ENCODE measurements at regions not wholly inside any gene's neighbourhood (a gene's known extent, or its start where the extent isn't known, plus 50 kb on each side); places are given as distances from the start of the nearest gene placed in this dataset.

GRCh38 chr20:12219798-12220197, 302.1 kb downstream of the BTBD3 start:
- no peak overlapping the region for H3K27ac ChIP-seq
- no peaks in the 10 kb centered on the region for H3K27me3 ChIP-seq
- no peaks in the 10 kb centered on the region for H3K36me3 ChIP-seq
- TF ChIP-seq, protein P1, sequence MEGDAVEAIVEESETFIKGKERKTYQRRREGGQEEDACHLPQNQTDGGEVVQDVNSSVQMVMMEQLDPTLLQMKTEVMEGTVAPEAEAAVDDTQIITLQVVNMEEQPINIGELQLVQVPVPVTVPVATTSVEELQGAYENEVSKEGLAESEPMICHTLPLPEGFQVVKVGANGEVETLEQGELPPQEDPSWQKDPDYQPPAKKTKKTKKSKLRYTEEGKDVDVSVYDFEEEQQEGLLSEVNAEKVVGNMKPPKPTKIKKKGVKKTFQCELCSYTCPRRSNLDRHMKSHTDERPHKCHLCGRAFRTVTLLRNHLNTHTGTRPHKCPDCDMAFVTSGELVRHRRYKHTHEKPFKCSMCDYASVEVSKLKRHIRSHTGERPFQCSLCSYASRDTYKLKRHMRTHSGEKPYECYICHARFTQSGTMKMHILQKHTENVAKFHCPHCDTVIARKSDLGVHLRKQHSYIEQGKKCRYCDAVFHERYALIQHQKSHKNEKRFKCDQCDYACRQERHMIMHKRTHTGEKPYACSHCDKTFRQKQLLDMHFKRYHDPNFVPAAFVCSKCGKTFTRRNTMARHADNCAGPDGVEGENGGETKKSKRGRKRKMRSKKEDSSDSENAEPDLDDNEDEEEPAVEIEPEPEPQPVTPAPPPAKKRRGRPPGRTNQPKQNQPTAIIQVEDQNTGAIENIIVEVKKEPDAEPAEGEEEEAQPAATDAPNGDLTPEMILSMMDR (IDR thresholded peaks at IDR 0.05), result no peak
- H3K9me3 ChIP-seq, result no peaks in the 10 kb centered on the region
- ATAC-seq (no peak), DNase-seq (no peak)
- intact Hi-C loops (cut with DNase I), result no loop called here
- H3K4me3 ChIP-seq, result no peak overlapping the region
- H3K4me1 ChIP-seq, result no peaks in the 10 kb centered on the region

- Histone ChIP-seq H3K36me3 (no peaks in the 10 kb centered on the region), H3K27ac (no peak overlapping the region), H3K9me3 (no peaks in the 10 kb centered on the region), H3K4me1 (no peaks in the 10 kb centered on the region), H3K4me3 (no peak overlapping the region), H3K27me3 (no peaks in the 10 kb centered on the region)
- DNase-seq (no peak), ATAC-seq (no peak)
- intact Hi-C loops (cut with DNase I), result no loop called here
- TF ChIP-seq, protein P1 (IDR thresholded peaks at IDR 0.05), result no peak
Observed at GRCh38 chr20:12223057-12223456, 305.4 kb downstream of the BTBD3 start.

GRCh38 chr20:12225898-12226297, 308.2 kb downstream of the BTBD3 start:
- intact Hi-C loops (cut with DNase I), result no loop called here
- ATAC-seq (no peak), DNase-seq (no peak)
- no peaks in the 10 kb centered on the region for H3K4me1 ChIP-seq
- TF ChIP-seq, protein P1 (IDR thresholded peaks at IDR 0.05), result no peak
- no peak overlapping the region for H3K27ac ChIP-seq
- no peaks in the 10 kb centered on the region for H3K27me3 ChIP-seq
- no peaks in the 10 kb centered on the region for H3K9me3 ChIP-seq
- H3K4me3 ChIP-seq, result no peak overlapping the region
- H3K36me3 ChIP-seq, result no peaks in the 10 kb centered on the region

DNA sequence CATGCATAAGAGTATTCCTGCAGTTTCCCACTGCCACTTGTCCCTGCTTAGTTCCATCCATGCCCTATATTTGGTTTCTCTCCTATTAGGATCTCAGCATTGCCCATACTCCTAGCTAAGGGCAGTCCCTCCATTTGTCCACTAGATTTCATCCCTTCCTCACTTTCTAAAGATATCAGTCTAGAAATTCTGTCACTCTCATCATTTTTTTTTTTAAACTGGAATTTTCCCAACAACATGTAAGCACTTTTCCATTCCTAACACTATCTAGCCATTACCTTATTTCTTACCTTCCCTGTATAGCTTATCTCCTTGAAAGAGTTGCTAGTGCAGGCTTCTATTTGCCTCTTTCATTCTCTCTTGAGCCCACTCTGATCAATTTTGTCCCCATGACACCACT, 312.2 kb downstream of the BTBD3 start:
- Histone ChIP-seq H3K27me3 (no peaks in the 10 kb centered on the region), H3K36me3 (no peaks in the 10 kb centered on the region), H3K4me3 (no peak overlapping the region), H3K4me1 (no peaks in the 10 kb centered on the region), H3K27ac (no peak overlapping the region), H3K9me3 (no peaks in the 10 kb centered on the region)
- no peak for ATAC-seq
- TF ChIP-seq, protein P1 (IDR thresholded peaks at IDR 0.05), result no peak
- intact Hi-C loops (cut with DNase I), result no loop called here
- DNase-seq, result no peak

DNA sequence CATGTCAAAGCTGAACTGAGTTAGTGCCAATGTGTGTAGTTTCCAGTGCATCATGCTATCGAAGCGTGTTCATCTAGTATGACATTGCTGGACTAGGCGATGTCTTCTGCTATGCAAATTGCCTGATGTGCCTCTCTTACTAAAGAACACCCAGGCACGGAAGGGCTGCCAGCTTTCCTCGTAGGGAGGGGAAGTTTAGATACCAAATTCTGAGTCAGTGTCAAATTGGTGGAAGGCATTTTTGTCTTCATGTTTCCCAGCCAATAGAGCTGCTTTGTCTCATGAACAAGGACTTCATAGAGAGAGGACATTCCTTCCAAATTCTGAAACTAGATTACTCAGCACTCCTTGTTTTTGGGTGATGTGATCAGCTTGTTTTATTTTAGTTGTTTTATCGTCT, 320.1 kb downstream of the BTBD3 start:
- TF ChIP-seq, protein P1 (IDR thresholded peaks at IDR 0.05), result no peak

GRCh38 chr20:12241065-12241464, 323.4 kb downstream of the BTBD3 start:
- ATAC-seq (no peak), DNase-seq (no peak)
- no peaks in the 10 kb centered on the region for H3K9me3 ChIP-seq
- no peak overlapping the region for H3K4me3 ChIP-seq
- H3K27me3 ChIP-seq, result no peaks in the 10 kb centered on the region
- H3K4me1 ChIP-seq, result no peaks in the 10 kb centered on the region
- no peak overlapping the region for H3K27ac ChIP-seq
- no peaks in the 10 kb centered on the region for H3K36me3 ChIP-seq
- intact Hi-C loops (cut with DNase I), result no loop called here
- TF ChIP-seq, protein P1 (IDR thresholded peaks at IDR 0.05), result no peak

More for the DNA sequence above, 320.1 kb downstream of the BTBD3 start:
- Histone ChIP-seq H3K4me3 (no peak overlapping the region), H3K27me3 (no peaks in the 10 kb centered on the region), H3K4me1 (no peaks in the 10 kb centered on the region), H3K9me3 (no peaks in the 10 kb centered on the region), H3K27ac (no peak overlapping the region), H3K36me3 (no peaks in the 10 kb centered on the region)
- DNase-seq, result no peak
- no peak for ATAC-seq
- intact Hi-C loops (cut with DNase I), result no loop called here
